ENCODE measurements at regions not wholly inside any gene's neighbourhood (a gene's known extent, or its start where the extent isn't known, plus 50 kb on each side); places are given as distances from the start of the nearest gene placed in this dataset.

- TF ChIP-seq CTCF (IDR thresholded peaks at IDR 0.05), result no peak
- no peak for TF ChIP-seq POLR2AphosphoS5 (IDR thresholded peaks at IDR 0.05)
- TF ChIP-seq POLR2A (IDR thresholded peaks at IDR 0.05), result no peak
These were observed 50.1 kb upstream of the TLE3 start for GRCh38 chr15:70147778-70148177.

All from prostate gland (tissue), 2 donors.